HG03159 (cell line): ENCODE measurements at regions not wholly inside any gene's neighbourhood (a gene's known extent, or its start where the extent isn't known, plus 50 kb on each side); places are given as distances from the start of the nearest gene placed in this dataset.
"Not testable (repeated sequence)": the region's sequence is repeated elsewhere in the genome, so short reads cannot be mapped to it uniquely, and the experiment has no call there.

ENCODE experiments used
- ATAC-seq: cut with Tn5 transposase; IDR thresholded peaks from one replicate; pipeline ENCODE4 v1.9.1; 2021; ENCODE audit warnings: mild to moderate bottlenecking, moderate library complexity; ENCODE audit not compliant: unreplicated experiment

DNA sequence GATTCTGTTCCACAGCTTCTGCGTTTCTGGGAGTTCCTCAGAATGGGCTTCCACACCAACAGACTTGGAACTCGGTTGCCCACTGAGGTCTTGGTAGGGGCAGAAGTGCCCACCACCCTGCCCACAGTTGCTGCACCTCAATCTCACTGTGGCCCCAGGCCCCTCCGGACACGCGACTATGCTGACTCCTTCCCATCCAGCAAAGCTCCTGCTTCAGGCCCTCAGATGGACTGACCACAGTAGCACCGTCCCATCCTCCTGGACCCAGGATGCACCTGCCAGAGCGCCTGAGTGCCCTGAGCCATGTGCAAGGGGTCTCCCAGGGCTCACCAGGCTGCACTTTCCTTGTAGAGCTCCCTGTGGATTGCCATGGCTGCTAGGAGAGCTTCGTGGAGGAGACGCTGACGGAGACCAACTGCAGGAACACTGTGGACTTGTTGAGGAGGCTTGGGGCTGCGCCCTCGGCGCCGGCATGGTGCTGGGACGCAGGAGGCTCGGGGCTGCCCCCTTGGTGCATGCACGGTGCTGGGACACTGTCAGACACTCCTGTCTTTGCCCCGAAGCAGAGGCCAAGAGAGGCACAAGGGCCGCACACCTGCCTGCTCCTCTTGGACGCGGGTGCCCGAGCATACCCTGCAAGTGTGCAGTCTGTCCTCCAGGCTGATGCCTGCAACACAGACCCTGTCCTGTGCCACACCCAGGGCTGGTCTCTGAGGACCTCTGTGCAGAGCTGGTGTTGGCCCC, 201.3 kb downstream of the LIPI start:
- not testable (repeated sequence) for ATAC-seq

- ATAC-seq = not testable (repeated sequence)
These were observed 202.3 kb downstream of the LIPI start for GRCh38 chr21:14008436-14008835.

DNA sequence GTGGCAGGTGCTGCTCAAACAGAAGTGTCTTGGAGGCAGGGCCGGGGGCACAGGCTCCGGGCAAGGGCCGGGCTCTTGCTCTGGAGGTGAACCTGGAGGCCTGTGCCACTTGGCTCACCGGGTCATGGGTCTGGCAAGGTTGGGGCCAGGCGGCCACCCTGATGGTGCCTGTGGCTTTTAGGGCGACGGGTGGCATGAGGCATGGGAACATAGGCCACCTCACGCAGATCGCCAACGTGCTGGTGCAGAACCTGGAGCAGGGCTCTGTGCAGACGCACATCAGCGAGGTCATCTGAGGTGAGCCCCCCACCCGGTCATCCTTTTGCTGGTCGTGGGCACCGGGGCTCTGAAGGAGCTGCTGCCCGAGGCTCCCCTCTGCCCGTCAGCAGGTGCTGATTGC, 202.7 kb downstream of the LIPI start:
- ATAC-seq = not testable (repeated sequence)

- not testable (repeated sequence) for ATAC-seq
These were observed 204.6 kb downstream of the LIPI start for GRCh38 chr21:14006144-14006543.

DNA sequence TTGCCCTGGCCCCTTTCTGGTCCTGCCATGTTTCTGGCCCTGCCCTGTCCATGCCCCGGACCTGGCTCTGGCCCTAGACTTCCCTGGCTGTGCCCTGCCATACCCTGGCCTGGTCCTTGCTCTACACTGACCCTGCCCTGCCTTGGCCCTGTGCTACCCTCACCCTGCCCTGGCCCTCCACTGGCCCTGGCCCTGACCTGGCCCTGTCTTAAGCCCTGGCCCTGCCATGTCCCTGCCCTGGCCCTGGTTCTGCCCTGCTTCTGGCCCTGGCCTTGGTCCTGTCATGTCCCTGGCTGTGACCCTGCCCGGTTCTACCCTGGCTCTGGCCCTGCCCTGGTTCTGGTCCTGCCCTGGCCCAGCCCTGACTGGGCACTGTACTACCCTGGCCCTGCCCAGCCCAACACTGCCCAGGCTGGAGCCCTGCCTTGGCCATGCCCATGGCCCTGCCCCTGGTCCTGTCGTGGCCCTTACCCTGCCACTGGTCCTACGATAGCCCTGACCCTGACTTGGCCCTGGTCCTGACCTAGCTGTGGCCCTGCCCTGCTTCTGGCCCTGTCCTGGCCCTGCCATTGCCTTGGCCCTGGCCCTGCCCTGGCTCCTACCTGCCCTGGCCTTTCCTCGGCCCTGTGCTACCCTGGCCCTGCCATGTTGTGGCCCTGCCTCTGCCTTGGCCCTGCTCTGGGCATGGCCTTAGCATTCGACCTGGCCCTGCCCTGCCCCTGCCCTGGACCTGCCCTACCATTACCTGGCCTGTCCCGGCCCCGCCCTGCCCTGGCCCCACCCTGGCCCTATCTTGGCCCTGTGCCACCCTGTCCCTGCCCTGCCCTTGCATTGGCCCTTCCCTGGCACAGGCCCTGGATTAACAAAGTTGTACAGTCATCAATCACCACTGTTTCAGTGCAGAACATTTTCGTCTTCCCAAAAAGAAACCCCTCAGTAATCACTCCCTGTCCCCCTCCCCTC, 223.5 kb downstream of the LIPI start:
- ATAC-seq = not testable (repeated sequence)

DNA sequence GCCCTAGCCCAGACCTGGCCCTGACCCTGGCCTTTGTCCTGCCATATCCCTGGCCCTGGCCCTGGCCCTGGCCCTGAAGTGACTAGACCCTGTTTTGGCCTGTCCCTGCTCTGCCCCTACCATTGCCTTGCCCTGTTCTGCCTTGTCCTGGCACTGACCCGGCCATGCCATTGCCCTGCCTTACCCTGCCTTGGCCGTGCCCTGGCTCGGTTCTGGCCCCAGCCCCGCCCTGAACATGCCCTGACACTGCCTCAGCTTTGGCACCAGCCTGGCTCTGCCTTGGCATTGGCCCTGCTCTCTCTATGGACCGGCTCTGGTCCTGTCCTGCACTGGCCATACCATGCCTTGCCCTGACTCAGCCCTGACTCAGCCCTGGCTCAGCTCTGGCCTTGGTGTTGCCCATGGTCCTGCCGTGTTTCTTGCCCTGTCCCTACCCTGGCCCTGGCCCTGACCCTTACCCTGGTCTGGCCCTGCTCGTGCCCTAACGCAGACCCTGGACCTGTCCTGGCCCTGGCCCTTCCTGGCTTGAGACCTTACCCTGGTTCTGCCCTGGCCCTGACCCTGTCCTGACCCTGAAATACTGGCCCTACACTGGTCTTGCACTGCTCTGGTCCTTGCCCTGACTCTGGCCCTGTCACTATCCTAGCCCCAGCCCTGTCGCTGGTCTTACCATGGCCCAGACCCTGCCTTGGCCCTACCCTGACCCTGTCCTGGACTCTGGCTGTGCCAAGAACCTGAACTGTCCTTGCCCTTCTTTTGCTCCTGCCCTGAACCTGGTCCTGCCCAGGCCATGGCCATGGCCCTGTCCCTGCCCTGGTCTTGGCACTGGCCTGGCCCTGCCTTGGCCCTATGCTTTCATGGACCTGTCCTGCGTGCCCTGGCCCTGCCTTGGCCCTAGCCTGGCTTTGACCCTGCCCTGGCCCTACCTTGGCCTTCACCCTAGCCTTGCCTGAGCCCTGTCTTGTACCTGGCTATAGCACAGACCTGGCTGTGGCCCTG, 224.6 kb downstream of the LIPI start:
- ATAC-seq = not testable (repeated sequence)

- ATAC-seq = not testable (repeated sequence)
These were observed 225.5 kb downstream of the LIPI start for GRCh38 chr21:13985137-13985864.

DNA sequence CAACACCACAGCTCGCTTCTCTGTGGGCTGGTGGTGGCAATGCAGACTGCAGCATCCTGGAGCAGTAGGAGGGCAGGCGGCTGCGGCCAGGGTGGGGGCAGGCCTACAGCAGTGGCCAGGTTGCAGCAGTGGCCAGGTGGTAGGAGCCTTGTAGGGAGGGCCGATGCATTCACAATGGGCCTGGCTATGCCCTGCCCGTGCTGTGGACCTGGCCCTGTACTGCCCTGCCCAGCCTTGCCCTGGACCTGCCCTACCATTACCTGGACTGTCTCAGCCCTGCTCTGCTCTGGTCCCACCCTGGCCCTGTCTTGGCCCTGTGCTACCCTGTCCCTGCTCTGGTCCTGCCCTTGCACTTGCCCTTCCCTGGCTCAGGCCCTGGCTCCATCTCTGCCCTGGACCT, 226.0 kb downstream of the LIPI start:
- ATAC-seq = not testable (repeated sequence)

DNA sequence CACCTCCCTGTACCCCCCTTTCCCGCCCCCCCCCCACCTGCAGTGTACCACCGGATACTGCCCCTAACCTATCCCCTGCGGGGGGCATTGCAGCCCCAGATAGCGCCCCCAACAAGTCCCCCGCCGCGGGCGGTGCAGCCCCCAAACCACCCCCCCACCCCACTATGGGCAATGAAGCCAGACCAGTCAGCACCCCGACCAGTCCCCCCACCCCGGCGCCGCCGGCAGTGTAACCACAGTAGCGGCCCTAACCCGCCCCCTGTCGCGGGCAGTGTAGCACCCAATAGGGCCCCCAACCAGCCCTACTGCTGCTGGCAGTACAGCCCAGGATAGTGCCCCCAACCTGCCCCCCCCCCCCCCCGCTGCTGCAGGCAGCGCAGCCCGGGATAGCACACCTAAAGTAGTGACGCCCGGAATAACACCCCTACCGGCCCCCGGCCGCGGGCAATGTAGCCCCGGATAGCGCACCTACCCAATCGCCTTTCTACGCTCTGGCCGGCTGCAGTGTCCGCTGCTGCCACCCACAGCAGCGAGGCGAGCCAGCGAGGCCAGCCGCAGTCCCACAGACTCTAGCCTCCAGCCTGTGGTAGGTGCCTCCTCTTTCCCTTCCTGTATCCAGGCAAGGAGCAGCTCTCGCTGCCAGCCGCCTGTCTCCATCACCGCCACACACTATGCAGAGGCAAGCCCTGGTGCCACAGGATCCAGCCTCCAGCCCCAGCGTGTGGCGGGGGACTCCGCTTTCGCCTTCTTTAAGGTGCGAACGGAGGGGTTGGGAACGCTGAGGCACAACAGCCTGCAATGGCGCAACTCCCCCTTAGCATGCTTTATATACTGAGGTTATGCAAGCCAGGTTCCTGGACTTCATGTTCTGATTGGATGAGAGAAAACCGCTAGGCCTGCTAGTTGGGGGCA, 229.3 kb downstream of the LIPI start:
- not testable (repeated sequence) for ATAC-seq

DNA sequence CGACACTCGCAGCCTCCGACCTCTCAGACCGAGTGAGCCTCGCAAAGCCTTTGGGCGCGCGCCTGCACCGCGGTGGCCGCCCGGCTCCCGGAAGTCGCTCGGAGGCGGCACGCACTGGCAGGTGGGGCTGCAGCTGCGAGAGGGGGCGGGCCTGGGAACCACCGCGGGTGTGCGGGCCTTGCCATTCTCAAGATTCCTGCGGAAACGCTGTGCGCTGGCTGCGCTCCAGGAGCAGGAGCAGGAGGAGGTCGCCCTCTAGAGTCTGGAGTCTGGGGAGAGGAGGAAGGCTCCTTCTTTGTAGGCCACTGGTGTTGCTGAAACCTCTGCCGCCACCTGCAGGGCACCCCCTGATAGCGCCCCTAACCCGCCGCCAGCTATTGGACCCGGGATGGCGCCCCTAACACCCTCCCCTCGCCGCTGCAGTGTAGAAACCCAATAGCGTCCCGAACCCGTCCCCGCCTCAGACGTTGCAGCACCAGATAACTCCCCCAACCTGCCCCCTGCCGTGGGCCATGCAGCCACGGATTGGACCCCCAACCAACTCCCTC, 230.6 kb downstream of the LIPI start:
- ATAC-seq = peak; percentile 95

DNA sequence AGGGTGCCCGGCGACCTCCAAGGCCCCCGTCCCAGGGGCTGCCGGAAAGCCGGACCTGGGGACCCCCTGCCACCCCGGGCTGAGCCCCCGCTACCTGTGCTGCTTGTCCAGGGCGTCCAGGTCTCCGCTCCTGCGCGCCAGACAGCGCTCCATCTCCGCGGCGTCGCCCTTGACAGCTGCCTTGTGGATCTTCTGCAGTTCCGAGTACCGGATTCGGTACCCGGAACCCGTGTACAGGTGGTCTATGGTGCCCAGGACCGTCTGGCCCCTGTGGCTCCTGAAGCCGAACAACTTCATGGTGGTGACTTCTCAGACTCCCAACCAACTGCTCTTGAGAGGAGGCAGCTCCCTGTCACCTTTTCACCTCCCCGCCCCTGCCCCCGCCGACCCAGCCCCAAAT, 231.1 kb downstream of the LIPI start:
- not testable (repeated sequence) for ATAC-seq

GRCh38 chr21:13974582-13974981, 236.2 kb downstream of the LIPI start:
- ATAC-seq = not testable (repeated sequence)

DNA sequence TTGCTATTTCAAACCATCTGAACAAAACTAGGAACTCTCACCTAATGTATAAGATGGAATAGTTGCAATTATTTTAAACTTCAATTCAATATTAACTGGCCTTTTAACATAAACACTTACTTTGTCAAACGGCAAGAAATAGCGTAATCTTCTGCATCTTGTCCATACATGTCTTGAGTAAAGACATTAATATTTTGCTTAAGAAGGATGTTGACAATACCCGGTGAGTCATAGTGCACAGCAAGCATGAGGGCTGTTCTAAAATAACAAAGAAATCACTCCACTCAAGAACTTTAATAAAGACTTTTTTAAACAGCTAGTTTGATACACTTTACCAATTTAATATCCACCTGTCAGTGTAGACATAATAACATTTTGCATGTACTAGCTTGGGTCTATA, 240.9 kb downstream of the LIPI start:
- not testable (repeated sequence) for ATAC-seq

DNA sequence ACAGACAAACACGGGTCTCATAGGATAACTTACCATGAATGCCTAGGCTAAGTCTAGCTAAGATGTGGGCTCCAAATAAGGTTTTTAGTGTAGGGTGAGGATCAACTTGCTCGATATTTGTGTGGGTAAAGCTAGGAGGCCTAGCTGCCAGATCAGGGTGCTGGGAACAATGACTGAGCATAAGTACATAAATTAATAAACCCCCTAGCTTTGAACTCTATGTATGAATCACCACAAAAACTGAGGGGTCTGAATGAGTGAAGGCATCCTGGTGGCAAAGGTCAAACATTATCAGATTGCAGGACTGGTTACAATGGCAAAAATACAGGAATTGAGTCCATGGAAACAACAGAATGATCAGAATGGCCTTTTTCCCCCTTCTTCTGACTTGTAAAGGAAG, 241.8 kb downstream of the LIPI start:
- not testable (repeated sequence) for ATAC-seq

GRCh38 chr21:13963259-13963658, 247.5 kb downstream of the LIPI start:
- ATAC-seq = not testable (repeated sequence)

DNA sequence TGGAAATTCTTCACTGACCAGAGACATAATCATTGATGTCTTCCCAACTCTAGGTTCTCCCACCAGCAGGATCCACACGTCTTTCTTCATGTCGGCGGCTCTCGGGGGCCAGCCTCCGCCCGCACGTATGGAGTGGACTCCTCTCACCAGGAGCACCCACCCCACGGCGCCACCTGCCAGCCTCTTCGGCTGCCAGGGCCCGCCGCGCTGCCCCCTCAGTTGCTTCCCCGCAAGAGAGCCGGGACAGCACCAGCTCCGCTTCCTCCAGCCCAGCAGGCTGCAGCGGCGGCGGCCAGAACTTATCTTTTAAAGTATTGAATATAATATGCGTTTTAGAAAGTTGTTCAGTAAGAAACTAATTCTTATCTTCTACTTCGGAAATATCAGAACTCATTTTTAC, 273.5 kb downstream of the LIPI start:
- no peak for ATAC-seq

- ATAC-seq = not testable (repeated sequence)
These were observed 274.5 kb downstream of the LIPI start for GRCh38 chr21:13936033-13936937.
